HEK293T (cell line): ENCODE measurements at regions not wholly inside any gene's neighbourhood (a gene's known extent, or its start where the extent isn't known, plus 50 kb on each side); places are given as distances from the start of the nearest gene placed in this dataset.
"Not testable (repeated sequence)": the region's sequence is repeated elsewhere in the genome, so short reads cannot be mapped to it uniquely, and the experiment has no call there.

ENCODE experiments used
- CTCF ChIA-PET: fragments of 350-600 bp; formaldehyde crosslinking; extraction: SDS; loops from one replicate; lab custom pipeline; 2021; ENCODE audit warnings: antibody characterized with exemption, inconsistent platforms; lab: Yijun Ruan, JAX
- POLR2A ChIA-PET: fragments of 350-600 bp; formaldehyde crosslinking; extraction: SDS; loops from one replicate; lab custom pipeline; 2020; ENCODE audit warnings: antibody characterized with exemption, inconsistent platforms; lab: Yijun Ruan, JAX
- DNase-seq: peaks from one replicate; pipeline ENCODE4 v3.0.0; 2012; ENCODE audit warnings: mixed read lengths; ENCODE audit errors: extremely low spot score
- ARNT ChIP-seq: fragments of 450-650 bp; IDR thresholded peaks from 2 replicates; pipeline ENCODE4 v1.6.1; 2017; ENCODE audit warnings: mild to moderate bottlenecking
- BHLHE40 ChIP-seq: fragments of 450-650 bp; IDR thresholded peaks from 2 replicates; pipeline ENCODE4 v1.6.1; 2016; ENCODE audit warnings: mild to moderate bottlenecking, moderate library complexity, borderline replicate concordance
- CTBP1 ChIP-seq: fragments of 450-650 bp; IDR thresholded peaks from 2 replicates; pipeline ENCODE4 v1.6.1; 2016; ENCODE audit warnings: borderline replicate concordance
- ELF4 ChIP-seq: fragments of 450-650 bp; IDR thresholded peaks from 2 replicates; pipeline ENCODE4 v1.6.1; 2017; ENCODE audit warnings: antibody characterized with exemption
- FOXA1 ChIP-seq: fragments of 450-650 bp; IDR thresholded peaks from 2 replicates; pipeline ENCODE4 v1.6.1; 2016; ENCODE audit warnings: mild to moderate bottlenecking
- FOXK2 ChIP-seq: fragments of 450-650 bp; IDR thresholded peaks from 2 replicates; pipeline ENCODE4 v1.6.1; 2016; ENCODE audit warnings: mild to moderate bottlenecking
- FOXM1 ChIP-seq: fragments of 450-650 bp; IDR thresholded peaks from 2 replicates; pipeline ENCODE4 v1.6.1; 2017; ENCODE audit warnings: mild to moderate bottlenecking, borderline replicate concordance
- HDGF ChIP-seq: fragments of 450-650 bp; IDR thresholded peaks from 2 replicates; pipeline ENCODE4 v1.6.1; 2017; ENCODE audit warnings: antibody characterized with exemption, borderline replicate concordance
- L3MBTL2 ChIP-seq: fragments of 450-650 bp; conservative IDR thresholded peaks from 2 replicates; pipeline ENCODE4 v1.6.1; 2016; ENCODE audit warnings: mild to moderate bottlenecking
- LEF1 ChIP-seq: fragments of 450-650 bp; IDR thresholded peaks from 2 replicates; pipeline ENCODE4 v1.6.1; 2017; ENCODE audit warnings: mild to moderate bottlenecking, borderline replicate concordance
- NFRKB ChIP-seq: fragments of 450-650 bp; IDR thresholded peaks from 2 replicates; pipeline ENCODE4 v1.6.1; 2016; ENCODE audit warnings: mild to moderate bottlenecking, moderate library complexity
- SP1 ChIP-seq: fragments of 450-650 bp; IDR thresholded peaks from 2 replicates; pipeline ENCODE4 v1.6.1; 2017
- SUZ12 ChIP-seq: fragments of 450-650 bp; IDR thresholded peaks from 2 replicates; pipeline ENCODE4 v1.6.1; 2016; ENCODE audit warnings: mild to moderate bottlenecking
- TARDBP ChIP-seq: fragments of 450-650 bp; IDR thresholded peaks from 2 replicates; pipeline ENCODE4 v1.6.1; 2016
- ZNF384 ChIP-seq: fragments of 450-650 bp; IDR thresholded peaks from 2 replicates; pipeline ENCODE4 v1.6.1; 2016
- TF ChIP-seq, protein P1 (sequence below): fragments of 450-650 bp; IDR thresholded peaks from 2 replicates; pipeline ENCODE4 v1.6.1; 2016

DNA sequence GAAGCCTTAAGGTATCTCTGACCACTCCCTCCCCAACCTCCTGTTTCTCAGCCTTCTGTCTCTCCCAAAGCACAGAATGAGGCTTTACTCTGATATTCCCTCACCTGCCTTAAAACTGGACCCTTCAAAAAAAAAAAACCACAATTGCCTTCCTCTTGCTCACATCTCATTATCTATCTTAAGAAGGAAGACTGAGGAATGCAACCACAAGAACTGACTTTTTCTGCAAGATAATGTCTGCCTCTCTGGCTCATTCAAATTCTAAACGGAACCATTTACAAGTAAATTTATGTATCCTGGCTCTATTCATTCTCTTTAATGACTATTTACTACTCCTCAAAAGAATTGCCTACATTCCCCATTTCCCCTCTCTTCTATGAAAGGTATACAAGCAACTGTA, 545.5 kb upstream of the HTR2C start:
- no peak for DNase-seq
- ChIA-PET POLR2A (no interaction called here), CTCF (no interaction called here)
- TF ChIP-seq NFRKB: no peak

DNA sequence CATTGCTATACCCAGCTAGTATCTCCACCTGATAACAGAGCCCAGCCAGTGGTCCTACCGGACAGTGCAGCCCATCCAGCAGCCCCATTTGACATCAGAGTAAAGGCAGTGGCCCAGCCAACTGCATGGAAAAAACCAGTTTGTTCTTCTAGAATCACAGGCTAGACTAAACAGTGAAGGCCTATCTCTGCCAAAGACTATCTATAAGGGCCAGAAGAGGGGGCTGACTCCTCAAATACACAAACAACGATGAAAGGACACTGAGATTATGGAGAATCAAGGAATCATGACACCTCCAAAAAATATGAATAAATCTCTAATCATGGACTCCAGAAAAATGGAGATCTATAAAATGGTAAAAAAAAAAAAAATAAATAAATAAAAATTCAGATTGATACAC, 546.4 kb upstream of the HTR2C start:
- TF ChIP-seq SUZ12 (no peak), BHLHE40 (no peak), ZNF384 (no peak), NFRKB (no peak), TARDBP (no peak), HDGF (no peak), FOXK2 (no peak), SP1 (no peak)
- DNase-seq: no peak
- ChIA-PET POLR2A (no interaction called here), CTCF (no interaction called here)

DNA sequence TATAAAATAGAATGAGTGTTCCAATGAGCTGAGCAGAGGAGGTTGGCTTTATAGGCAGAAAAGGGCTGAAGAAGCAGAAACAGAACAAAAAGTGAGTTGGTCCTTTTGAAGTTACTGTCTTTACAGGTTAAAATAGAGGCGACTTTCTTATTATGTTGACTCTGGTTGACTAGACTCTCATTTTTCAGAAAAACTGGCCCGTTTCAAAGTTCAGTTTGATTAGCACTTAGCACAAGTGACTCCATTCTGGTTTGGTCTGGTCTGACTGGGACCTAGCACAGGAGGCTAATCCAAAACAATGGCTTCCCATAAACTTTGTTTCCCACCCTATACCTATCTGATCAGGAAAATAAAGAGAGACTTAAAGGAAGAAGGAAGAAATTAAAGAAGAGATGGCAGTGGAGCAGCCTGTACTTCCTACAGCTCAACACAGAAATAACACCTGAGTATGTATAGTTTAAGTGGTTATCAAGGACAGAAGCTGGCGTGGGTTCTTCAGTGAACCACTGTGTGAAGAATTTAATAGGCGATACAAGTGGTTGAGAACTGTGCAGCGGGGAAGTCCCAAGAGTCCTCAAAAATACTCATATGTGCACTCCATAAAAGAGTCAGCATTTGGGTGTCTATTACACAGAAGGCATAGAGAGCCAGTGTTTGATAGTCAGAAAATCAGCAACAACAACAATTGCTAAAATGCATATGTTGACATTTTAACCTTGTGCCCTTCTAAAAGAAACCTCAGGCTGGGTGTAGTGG, 554.8 kb upstream of the HTR2C start:
- POLR2A ChIA-PET: no interaction called here
- no peak for DNase-seq
- CTCF ChIA-PET: no interaction called here
- TF ChIP-seq ZNF384 (no peak), CTBP1 (no peak), SUZ12 (no peak), FOXK2 (no peak), FOXA1 (no peak), L3MBTL2 (no peak), HDGF (no peak), TARDBP (no peak), ARNT (no peak), NFRKB (no peak), FOXM1 (no peak), ELF4 (no peak), SP1 (no peak), BHLHE40 (no peak), LEF1 (no peak)
- TF ChIP-seq, protein P1, sequence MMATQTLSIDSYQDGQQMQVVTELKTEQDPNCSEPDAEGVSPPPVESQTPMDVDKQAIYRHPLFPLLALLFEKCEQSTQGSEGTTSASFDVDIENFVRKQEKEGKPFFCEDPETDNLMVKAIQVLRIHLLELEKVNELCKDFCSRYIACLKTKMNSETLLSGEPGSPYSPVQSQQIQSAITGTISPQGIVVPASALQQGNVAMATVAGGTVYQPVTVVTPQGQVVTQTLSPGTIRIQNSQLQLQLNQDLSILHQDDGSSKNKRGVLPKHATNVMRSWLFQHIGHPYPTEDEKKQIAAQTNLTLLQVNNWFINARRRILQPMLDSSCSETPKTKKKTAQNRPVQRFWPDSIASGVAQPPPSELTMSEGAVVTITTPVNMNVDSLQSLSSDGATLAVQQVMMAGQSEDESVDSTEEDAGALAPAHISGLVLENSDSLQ: no peak

DNA sequence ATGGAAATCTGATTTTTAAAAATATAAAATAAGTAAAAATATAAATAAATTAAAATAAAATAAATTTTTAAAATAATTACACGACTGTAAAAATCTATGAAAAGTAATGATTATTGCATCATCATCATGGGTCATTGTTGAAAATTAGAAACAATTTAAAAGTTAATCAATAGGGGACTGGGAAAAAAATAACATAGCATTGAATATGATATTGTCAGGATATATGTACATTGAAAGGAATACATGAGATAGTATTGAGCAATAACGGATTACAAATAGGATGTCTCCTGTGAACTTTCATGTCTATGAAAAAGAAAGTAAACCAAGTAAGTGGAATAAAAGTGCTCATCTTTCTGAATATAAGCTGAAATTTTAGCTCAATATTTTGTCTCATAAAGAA, 566.8 kb upstream of the HTR2C start:
- ChIA-PET CTCF (no interaction called here), POLR2A (no interaction called here)
- TF ChIP-seq NFRKB (no peak), ELF4 (no peak), CTBP1 (no peak)
- DNase-seq: no peak

DNA sequence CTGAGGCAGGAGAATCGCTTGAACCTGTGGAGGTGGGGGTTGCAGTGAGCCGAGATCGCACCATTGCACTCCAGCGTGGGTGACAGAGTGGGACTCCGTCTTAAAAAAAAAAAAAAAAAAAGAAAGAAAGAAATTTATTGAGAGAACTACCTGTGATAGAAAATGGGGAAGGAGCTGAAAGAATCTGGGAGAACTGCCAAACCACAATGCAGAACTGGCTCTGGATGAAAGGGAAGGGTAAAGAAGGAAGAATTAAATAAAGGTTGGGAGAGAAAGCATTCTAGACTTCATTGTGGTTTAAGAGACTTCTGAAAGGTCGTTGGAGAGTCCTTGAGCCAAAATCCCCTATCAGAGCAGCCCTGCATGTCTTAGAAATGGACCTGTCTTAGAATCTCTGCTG, 567.9 kb upstream of the HTR2C start:
- ChIA-PET CTCF (no interaction called here), POLR2A (no interaction called here)
- no peak for DNase-seq
- TF ChIP-seq FOXM1 (no peak), LEF1 (no peak), BHLHE40 (no peak), TARDBP (no peak), CTBP1 (no peak), HDGF (no peak), NFRKB (no peak), SP1 (no peak), ZNF384 (no peak)

GRCh38 chrX:114006664-114007063, 577.2 kb upstream of the HTR2C start:
- ChIA-PET POLR2A (no interaction called here), CTCF (no interaction called here)
- DNase-seq: no peak
- TF ChIP-seq BHLHE40 (no peak), CTBP1 (no peak), ARNT (no peak), SP1 (no peak), ZNF384 (no peak), NFRKB (no peak), ELF4 (no peak), FOXK2 (no peak)
- TF ChIP-seq, protein P1: no peak

- DNase-seq: no peak
- TF ChIP-seq CTBP1: no peak
- TF ChIP-seq SUZ12: no peak
- no peak for TF ChIP-seq SP1
- TF ChIP-seq LEF1: no peak
- TF ChIP-seq FOXA1: no peak
- TF ChIP-seq ARNT: no peak
- no peak for TF ChIP-seq L3MBTL2
- TF ChIP-seq FOXK2: no peak
- TF ChIP-seq, protein P1: no peak
- no peak for TF ChIP-seq ZNF384
- TF ChIP-seq NFRKB: no peak
- no peak for TF ChIP-seq HDGF
- no peak for TF ChIP-seq FOXM1
- TF ChIP-seq TARDBP: no peak
- no peak for TF ChIP-seq ELF4
- ChIA-PET POLR2A (no interaction called here), CTCF (no interaction called here)
Observed at GRCh38 chrX:113996781-113997180, 587.1 kb upstream of the HTR2C start.

DNA sequence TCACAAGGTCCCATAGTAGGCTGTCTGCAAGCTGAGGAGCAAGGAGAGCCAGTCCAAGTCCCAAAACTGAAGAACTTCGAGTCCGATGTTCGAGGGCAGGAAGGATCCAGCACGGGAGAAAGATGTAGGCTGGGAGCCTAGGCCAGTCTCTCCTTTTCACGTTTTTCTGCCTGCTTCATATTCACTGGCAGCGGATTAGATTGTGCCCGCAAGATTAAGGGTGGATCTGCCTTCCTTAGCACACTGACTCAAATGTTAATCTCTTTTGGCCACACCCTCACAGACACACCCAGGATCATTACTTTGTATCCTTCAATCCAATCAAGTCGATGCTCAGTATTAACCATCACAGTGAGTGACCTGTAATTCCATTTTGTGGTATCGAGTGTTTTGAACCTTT, 592.2 kb upstream of the HTR2C start:
- CTCF ChIA-PET, POLR2A ChIA-PET, DNase-seq: not testable (repeated sequence)

GRCh38 chrX:113990669-113991068, 593.2 kb upstream of the HTR2C start:
- POLR2A ChIA-PET, CTCF ChIA-PET, DNase-seq: not testable (repeated sequence)

- POLR2A ChIA-PET, CTCF ChIA-PET, DNase-seq: not testable (repeated sequence)
Observed at GRCh38 chrX:113988315-113988935, 595.5 kb upstream of the HTR2C start.
